Fibroblast of the conjunctiva (primary cell): ENCODE measurements at regions not wholly inside any gene's neighbourhood (a gene's known extent, or its start where the extent isn't known, plus 50 kb on each side); places are given as distances from the start of the nearest gene placed in this dataset.
A peak's percentile ranks its signal among the peaks of the same experiment; 100 is the strongest.
"Not testable (repeated sequence)": the region's sequence is repeated elsewhere in the genome, so short reads cannot be mapped to it uniquely, and the experiment has no call there.

Experiments used
- DNase-seq: peaks from one replicate; pipeline ENCODE4 v3.0.0-alpha.2; 2010; ENCODE audit warnings: low read depth

- DNase-seq, result no peak
Observed at GRCh38 chr12:124673801-124674617, 106.6 kb upstream of the NCOR2 start.

- not testable (repeated sequence) for DNase-seq
Observed at GRCh38 chr12:124669271-124669721, 101.9 kb upstream of the NCOR2 start.

- DNase-seq, result no peak
Observed at GRCh38 chr12:124668602-124669001, 101.2 kb upstream of the NCOR2 start.

DNA sequence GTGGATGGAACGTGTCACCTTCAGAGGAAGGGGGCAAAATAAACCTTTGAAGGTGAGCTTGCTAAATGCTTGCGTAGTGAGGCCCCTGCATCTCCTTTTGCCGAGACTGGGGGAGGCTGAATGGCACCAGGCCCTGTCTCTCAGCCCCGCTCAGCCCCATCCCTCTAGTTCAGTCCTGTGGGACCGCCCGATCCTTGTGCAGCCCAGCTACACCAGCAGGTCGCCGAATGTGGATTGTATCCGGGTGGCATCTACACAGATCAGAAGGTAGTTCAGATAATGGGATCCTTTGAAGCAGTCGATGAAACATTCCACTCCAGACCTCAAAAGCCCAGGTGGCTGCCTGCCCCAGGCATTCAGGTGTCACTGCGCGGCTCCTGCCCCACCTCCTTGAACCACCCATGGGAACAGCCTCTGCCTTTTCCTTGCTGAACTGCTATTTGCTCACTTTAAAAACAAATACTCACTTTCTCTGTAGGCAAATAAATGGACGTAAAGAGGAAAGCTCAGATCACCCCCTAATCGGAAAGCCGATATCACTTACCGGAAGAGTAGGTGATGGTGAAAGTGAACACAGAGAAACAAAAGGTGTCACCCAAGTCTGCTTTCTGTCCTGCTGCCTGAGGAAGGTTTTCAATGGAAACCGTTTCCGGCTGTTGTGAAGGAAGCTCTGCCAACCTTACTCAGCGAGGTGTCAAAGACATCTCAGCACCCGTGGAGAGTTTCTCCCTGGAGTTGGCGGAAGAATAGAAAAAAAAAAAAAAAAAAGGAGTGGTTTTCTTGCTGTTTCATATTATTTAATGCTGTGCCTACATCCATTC lies 100.3 kb upstream of the NCOR2 start:
- DNase-seq, result no peak

GRCh38 chr12:124666722-124667259 lies 99.4 kb upstream of the NCOR2 start:
- no peak for DNase-seq

GRCh38 chr12:124665511-124665910 lies 98.1 kb upstream of the NCOR2 start:
- DNase-seq, result no peak

GRCh38 chr12:124664395-124665111 lies 97.1 kb upstream of the NCOR2 start:
- no peak for DNase-seq

DNA sequence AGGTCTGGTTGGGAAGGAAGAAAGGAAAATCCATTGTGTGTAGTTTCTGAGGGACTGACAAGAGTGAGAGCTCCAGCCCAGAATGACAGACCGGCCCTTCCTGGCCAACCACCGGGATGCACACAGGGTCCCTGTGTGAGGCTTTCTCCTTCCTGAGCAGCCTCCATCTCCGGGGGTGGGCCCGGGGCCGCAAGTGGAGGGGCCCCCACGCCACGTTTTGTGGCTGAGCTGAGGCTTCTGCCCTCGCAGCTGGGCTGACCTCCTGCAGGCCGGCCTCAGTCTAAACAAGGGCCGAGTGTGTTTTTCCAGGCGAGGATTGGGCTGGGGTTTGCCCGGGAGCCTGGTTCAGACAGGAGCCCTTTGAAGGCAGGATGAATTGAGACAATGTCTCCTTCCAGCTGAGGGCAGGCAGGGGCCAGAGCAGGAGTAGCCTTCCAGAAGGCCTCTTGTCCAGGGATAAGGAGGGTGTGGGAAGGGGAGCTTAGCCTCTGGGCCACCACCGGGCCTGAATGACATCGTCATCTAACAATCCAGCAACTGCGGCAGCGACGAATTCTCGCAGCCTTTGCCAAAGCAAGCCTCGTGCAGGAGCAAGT lies 96.5 kb upstream of the NCOR2 start:
- no peak for DNase-seq

- DNase-seq, result no peak
Observed at GRCh38 chr12:124663206-124663605, 95.8 kb upstream of the NCOR2 start.

- DNase-seq, result no peak
Observed at GRCh38 chr12:124661341-124661740, 93.9 kb upstream of the NCOR2 start.

DNA sequence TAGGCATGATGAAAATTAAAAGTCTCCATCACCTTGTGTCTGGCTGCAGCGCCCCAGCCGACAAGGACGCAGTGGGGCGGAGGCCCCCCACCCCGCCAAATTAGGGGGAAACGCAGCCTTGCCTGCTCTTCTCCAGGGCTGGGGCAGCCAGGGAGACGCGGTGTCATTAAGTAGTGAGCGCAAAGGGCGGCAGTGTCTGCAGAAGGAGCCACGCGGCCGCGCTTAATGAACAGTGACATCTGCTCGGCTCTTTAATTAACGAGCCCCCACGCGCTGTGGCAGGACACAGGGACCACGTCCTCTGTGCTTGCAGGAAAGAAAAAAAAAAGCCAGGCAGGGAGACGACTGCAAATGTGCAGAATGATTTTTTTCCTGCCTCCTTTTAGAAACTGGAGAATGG lies 93.4 kb upstream of the NCOR2 start:
- DNase-seq, result no peak

DNA sequence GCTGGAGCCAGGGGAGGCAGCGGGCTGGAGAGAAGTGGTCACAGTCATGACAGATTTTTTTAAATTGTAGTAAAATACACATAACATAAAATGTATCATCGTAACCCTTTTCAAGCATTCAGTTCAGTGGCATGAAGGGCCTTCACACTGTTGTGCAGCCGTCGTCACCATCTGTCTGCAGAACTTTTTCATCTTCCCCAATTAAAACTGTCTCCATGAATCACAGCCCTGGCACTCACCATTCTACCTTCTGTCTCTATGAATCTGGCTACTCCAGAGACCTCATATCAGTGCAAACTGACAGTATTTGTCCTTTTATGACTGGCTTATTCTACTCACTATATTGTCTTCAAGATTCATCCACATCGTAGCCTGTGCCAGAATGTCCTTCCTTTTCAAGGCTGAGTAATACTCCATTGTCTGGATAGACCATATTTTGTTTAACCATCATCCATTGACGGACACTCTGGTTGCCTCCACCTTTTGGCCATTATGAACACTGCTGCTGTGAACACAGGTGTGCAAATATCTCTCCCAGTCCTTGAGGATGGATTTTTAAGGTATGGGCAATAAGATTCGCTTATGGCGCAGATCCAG lies 91.5 kb upstream of the NCOR2 start:
- no peak for DNase-seq

GRCh38 chr12:124658302-124658701 lies 90.9 kb upstream of the NCOR2 start:
- no peak for DNase-seq

DNA sequence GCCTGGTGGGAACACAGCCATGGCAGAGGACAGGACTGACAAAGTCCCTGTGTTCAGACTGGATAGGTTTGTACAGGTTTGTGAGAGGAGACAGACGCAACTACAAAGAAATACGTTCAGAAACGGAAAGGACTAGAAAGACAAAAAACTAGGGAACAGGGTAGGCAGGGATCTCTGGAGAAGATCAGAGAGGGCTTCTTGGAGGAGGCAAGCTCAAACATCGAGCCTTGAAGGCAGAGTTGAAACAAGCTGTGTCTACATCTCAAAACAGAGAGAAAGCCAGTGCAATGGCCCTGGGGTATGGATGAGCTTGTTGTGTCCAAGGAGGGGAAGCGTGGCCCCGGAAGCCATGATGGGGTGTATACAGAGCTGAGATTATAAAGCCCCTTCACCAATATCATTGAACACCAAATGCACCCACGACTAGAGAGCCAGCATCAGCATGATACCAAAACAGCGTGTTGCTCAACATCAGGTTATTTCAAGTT lies 89.6 kb upstream of the NCOR2 start:
- DNase-seq, result no peak

DNA sequence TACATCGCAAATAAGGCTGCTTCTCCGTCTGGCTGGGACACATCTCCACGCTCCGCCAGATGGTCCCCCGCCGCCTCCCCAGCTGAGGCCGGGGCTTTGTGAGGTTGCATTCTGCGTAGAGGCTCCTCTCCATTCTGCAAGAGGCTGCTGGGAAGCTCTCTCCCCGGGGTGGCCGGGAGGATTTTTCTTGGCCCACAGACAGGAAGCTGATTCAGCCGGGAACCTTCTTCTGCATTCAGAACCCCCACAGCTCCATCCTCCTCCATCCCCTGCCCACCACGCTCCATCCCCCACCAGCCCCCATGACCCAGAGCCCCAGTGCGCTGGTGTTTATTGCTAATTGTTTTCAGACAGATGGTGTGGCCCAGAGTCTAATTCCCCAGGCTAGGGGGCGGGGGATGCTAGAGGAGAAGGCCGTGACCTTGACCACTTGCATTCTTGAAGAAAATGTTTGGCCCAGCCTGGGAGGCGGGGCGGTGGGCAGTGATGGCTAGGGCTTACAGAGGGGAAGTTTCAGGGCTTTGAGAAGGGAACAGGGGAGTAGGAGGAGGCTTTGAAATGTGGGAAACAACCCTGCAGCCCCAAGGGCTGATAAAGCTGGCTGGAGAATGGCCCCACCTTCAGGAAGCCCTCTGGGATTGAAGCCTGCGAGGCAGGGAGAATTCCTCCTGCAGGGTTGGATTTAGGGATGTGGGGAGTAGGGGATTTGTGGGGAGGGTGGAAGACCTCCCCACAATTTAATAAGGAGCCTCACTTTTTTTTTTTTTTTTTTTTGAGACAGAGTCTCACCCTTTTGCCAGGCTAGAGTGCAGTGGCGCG lies 88.5 kb upstream of the NCOR2 start:
- DNase-seq, result peak; percentile 96

DNA sequence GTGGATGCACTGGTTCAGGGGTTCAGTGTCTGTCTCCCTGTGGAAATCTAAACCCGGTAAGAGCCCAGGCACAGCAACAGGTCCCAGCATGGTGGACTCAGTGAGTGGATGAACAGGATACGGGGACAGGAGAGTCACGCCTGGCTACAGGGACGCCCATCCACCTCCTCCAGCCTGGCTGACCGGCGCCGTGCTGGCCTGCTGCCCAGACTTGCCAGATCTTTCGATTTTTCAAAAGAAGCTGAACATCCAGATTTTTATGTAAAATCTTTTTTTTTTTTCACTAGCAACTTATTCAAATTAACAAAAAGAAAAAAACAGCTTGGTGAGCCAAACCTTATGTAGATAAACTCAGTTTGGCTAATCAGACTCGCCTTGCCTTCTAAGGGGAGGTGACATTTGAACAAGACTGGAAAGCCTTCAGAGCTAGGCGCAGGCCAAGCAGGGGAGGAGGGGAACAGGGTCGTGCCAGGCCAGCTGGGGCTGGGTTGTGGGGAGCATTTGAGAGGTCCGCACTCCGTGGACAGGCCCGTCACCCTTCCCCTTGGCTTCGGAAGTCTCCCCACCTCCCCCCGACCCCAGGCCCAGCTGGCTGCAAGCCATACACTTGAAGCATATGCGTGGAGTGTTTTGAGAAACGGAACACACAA lies 87.8 kb upstream of the NCOR2 start:
- DNase-seq, result peak; percentile 69

DNA sequence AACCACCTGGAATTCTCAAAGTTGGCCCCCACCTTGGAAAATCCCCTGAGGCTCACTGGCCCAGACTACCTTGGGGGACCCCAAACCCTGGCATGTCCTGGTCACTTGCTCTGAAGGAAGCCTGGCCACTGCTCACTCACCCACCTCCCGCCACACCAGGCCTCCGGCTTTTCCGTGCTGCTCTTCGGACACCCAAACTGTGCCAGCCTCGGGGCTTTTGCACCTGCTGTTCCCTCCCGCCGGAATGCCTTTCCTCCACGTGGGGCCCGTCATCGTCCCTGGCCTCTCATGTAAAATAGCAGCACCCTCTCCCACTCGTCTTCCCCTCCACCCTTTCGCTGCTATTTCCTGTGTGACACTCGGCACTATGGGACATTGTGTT lies 87.2 kb upstream of the NCOR2 start:
- no peak for DNase-seq

- no peak for DNase-seq
Observed at GRCh38 chr12:124653169-124653931, 85.9 kb upstream of the NCOR2 start.

- DNase-seq, result no peak
Observed at GRCh38 chr12:124652661-124653060, 85.2 kb upstream of the NCOR2 start.
